GM12892 (cell line): ENCODE measurements at regions not wholly inside any gene's neighbourhood (a gene's known extent, or its start where the extent isn't known, plus 50 kb on each side); places are given as distances from the start of the nearest gene placed in this dataset.

ENCODE experiments used
- POLR2A ChIP-seq: IDR thresholded peaks from 2 replicates; pipeline ENCODE4 v1.6.1; 2011; ENCODE audit warnings: low read depth, low read length, control low read depth
- POLR2AphosphoS5 ChIP-seq: IDR thresholded peaks from 2 replicates; pipeline ENCODE4 v1.6.1; 2011; ENCODE audit warnings: low read depth, low read length, control low read depth

DNA sequence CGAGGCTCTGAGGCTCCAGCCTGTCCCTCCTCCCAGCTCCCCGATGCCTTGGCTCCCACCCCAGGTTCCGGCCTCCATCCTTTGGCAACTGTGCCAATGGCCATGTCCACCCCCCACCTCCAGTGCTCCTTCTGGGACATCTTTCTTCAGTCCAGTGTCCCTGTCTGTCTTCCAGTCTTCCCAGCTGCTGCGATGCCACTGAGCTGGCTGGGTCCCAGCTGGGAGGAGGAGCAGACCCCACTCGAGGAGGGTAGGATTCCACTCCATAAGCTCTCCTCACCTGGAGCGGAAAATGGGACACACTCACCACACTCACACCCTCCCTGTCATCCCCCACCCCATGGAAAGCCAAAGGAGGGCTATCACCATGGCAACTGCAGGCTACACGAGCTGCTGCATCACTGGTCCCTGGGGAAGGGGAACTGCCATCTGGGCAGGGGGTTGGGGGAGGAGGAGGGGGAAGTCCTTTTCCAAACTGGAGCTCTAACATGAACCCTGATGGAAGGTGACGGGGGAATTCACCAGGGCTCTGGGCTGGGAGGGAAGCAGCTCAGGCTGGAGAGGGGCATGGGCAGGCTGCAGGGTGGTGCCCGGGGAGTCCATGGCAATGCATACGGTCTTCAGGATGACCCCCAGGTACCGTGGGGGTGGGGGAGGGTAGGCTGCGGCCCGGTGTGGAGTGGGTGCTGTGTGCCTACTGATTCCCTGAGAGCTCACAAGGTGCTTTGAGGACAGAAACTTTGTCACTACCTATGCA, 94.3 kb downstream of the LRRC74A start:
- TF ChIP-seq POLR2A (no peak), POLR2AphosphoS5 (no peak)
